ENCODE measurements at regions not wholly inside any gene's neighbourhood (a gene's known extent, or its start where the extent isn't known, plus 50 kb on each side); places are given as distances from the start of the nearest gene placed in this dataset.

- peaks cover 6% of the 10 kb centered on the region for H3K4me1 Mint-ChIP-seq (ENCODE audit: low read depth)
- DNase-seq (ENCODE audit: low spot score, unreplicated experiment) = no peak
- no peak overlapping the region for H3K27ac Mint-ChIP-seq
- no peaks in the 10 kb centered on the region for H3K27me3 Mint-ChIP-seq
- peaks cover 12% of the 10 kb centered on the region for H3K9me3 Mint-ChIP-seq (ENCODE audit: low read depth)
- TF ChIP-seq CTCF (IDR thresholded peaks at IDR 0.05; ENCODE audit: unreplicated experiment) = no peak
- peaks cover 4% of the 10 kb centered on the region for H3K36me3 Mint-ChIP-seq (ENCODE audit: insufficient read depth)
- no peak overlapping the region for H3K4me3 Mint-ChIP-seq (ENCODE audit: low read depth)
Observed at GRCh38 chr21:41584603-41585176, 76.7 kb upstream of the TMPRSS2 start.

- H3K27me3 Mint-ChIP-seq = no peaks in the 10 kb centered on the region
- DNase-seq (ENCODE audit: low spot score, unreplicated experiment) = no peak
- peak overlapping the region; percentile 19 for H3K27ac Mint-ChIP-seq
- H3K36me3 Mint-ChIP-seq (ENCODE audit: insufficient read depth) = no peaks in the 10 kb centered on the region
- peaks cover 6% of the 10 kb centered on the region for H3K9me3 Mint-ChIP-seq (ENCODE audit: low read depth)
- peaks cover 6% of the 10 kb centered on the region for H3K4me1 Mint-ChIP-seq (ENCODE audit: low read depth)
- no peak overlapping the region for H3K4me3 Mint-ChIP-seq (ENCODE audit: low read depth)
- TF ChIP-seq CTCF (IDR thresholded peaks at IDR 0.05; ENCODE audit: unreplicated experiment) = no peak
Observed at GRCh38 chr21:41583274-41583790, 75.4 kb upstream of the TMPRSS2 start.

DNA sequence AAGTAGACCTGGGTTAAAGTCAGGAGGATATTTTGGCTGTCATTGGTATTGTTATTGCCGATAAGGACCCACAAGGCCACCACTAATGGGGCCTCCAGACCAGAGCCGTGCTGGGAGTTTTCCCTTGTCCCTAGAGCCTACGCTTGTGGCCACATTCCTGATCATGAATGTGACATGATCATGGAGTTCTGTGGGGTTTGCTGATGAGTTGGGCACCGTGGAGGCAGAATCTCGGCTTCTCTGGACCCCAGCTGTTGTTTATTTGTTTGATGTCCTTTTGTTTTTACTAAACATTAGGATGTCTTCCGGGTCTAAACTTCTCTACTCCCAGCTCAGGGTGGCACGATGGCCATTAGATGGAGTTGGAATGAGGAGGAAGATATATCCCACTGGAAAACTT is 74.9 kb upstream of the TMPRSS2 start:
- DNase-seq (ENCODE audit: low spot score, unreplicated experiment) = no peak
- no peak overlapping the region for H3K27ac Mint-ChIP-seq
- no peaks in the 10 kb centered on the region for H3K27me3 Mint-ChIP-seq
- H3K4me1 Mint-ChIP-seq (ENCODE audit: low read depth) = peaks cover 6% of the 10 kb centered on the region
- peaks cover 3% of the 10 kb centered on the region for H3K36me3 Mint-ChIP-seq (ENCODE audit: insufficient read depth)
- no peak overlapping the region for H3K4me3 Mint-ChIP-seq (ENCODE audit: low read depth)
- TF ChIP-seq CTCF (IDR thresholded peaks at IDR 0.05; ENCODE audit: unreplicated experiment) = no peak
- H3K9me3 Mint-ChIP-seq (ENCODE audit: low read depth) = peaks cover 7% of the 10 kb centered on the region

GRCh38 chr21:41582298-41582840 is 74.4 kb upstream of the TMPRSS2 start:
- Mint-ChIP-seq H3K36me3 (ENCODE audit: insufficient read depth) (peaks cover 3% of the 10 kb centered on the region), H3K4me1 (ENCODE audit: low read depth) (peaks cover 6% of the 10 kb centered on the region), H3K4me3 (ENCODE audit: low read depth) (no peak overlapping the region), H3K27me3 (no peaks in the 10 kb centered on the region), H3K27ac (no peak overlapping the region), H3K9me3 (ENCODE audit: low read depth) (peaks cover 7% of the 10 kb centered on the region)
- TF ChIP-seq CTCF (IDR thresholded peaks at IDR 0.05; ENCODE audit: unreplicated experiment) = no peak
- no peak for DNase-seq (ENCODE audit: low spot score, unreplicated experiment)

- H3K4me1 Mint-ChIP-seq (ENCODE audit: low read depth) = peaks cover 6% of the 10 kb centered on the region
- H3K27ac Mint-ChIP-seq = no peak overlapping the region
- peaks cover 3% of the 10 kb centered on the region for H3K36me3 Mint-ChIP-seq (ENCODE audit: insufficient read depth)
- H3K27me3 Mint-ChIP-seq = no peaks in the 10 kb centered on the region
- H3K4me3 Mint-ChIP-seq (ENCODE audit: low read depth) = no peak overlapping the region
- peaks cover 12% of the 10 kb centered on the region for H3K9me3 Mint-ChIP-seq (ENCODE audit: low read depth)
- TF ChIP-seq CTCF (IDR thresholded peaks at IDR 0.05; ENCODE audit: unreplicated experiment) = no peak
- DNase-seq (ENCODE audit: low spot score, unreplicated experiment) = no peak
Observed at GRCh38 chr21:41581592-41582228, 73.8 kb upstream of the TMPRSS2 start.
